GM21717 (cell line): ENCODE measurements at regions not wholly inside any gene's neighbourhood (a gene's known extent, or its start where the extent isn't known, plus 50 kb on each side); places are given as distances from the start of the nearest gene placed in this dataset.
A peak's percentile ranks its signal among the peaks of the same experiment; 100 is the strongest.
"Not testable (repeated sequence)": the region's sequence is repeated elsewhere in the genome, so short reads cannot be mapped to it uniquely, and the experiment has no call there.

Source experiments
- ATAC-seq: cut with Tn5 transposase; IDR thresholded peaks from one replicate; pipeline ENCODE4 v1.9.1; 2021; ENCODE audit warnings: mild to moderate bottlenecking, moderate library complexity; ENCODE audit not compliant: unreplicated experiment

- no peak for ATAC-seq
Observed at GRCh38 chr5:96320797-96321196, 112.3 kb downstream of the PCSK1 start.

- ATAC-seq, result not testable (repeated sequence)
Observed at GRCh38 chr5:96319981-96320739, 112.9 kb downstream of the PCSK1 start.

- no peak for ATAC-seq
Observed at GRCh38 chr5:96318569-96319110, 114.4 kb downstream of the PCSK1 start.

GRCh38 chr5:96317945-96318344 lies 115.1 kb downstream of the PCSK1 start:
- no peak for ATAC-seq

- no peak for ATAC-seq
Observed at GRCh38 chr5:96316487-96316886, 116.6 kb downstream of the PCSK1 start.

DNA sequence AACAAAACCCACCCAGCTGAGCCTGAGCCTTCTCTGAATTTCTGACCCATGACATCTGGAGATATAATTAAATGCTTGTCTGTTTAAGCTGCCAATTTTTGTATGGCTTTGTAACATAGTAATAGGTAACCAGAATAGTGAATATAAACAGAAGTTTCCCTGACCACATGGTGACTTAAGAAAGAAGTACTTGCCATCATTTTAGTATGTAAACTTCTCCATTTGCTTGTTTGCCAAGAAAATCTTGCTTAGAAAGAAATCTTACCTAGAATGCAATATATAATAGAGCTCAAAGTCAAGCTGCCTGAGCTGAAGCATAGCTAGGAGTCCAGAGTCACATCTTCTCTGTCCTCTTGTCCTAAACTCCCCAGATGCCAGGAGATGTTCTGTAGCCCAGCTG lies 117.0 kb downstream of the PCSK1 start:
- ATAC-seq, result peak; percentile 19

GRCh38 chr5:96315431-96315830 lies 117.6 kb downstream of the PCSK1 start:
- ATAC-seq, result peak; percentile 66

- ATAC-seq, result no peak
Observed at GRCh38 chr5:96312383-96312782, 120.7 kb downstream of the PCSK1 start.

DNA sequence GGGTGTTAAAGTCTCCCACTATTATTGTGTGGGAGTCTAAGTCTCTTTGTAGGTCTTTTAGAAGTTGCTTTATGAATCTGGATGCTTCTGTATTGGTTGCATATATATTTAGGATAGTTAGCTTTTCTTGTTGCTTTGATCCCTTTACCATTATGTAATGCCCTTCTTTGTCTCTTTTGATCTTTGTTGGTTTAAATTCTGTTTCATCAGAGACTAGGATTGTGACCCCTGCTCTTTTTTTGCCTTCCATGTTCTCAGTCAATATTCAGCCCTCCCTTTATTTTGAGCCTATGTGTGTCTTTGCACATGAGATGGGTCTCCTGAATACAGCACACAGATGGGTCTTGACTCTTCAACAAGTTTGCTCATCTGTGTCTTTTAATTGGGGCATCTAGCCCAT lies 126.0 kb downstream of the PCSK1 start:
- not testable (repeated sequence) for ATAC-seq

GRCh38 chr5:96302174-96302738 lies 130.8 kb downstream of the PCSK1 start:
- ATAC-seq, result no peak

DNA sequence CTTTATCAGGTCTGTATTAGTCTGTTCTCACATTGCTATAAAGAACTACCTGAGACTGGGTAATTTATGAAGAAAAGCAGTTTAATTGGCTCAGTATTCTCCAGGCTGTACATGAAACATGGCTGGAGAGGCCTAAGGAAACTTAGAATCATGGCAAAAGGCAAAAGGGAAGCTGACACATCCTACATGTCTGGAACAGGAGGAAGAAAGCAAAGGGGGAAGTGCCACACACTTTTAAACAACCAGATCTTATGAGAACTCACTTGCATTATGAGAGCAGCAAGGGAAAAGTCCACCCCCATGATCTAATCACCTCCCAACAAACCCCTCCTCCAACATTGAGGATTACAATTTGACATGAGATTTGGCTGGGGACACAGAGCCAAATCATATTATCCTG lies 132.1 kb downstream of the PCSK1 start:
- no peak for ATAC-seq

DNA sequence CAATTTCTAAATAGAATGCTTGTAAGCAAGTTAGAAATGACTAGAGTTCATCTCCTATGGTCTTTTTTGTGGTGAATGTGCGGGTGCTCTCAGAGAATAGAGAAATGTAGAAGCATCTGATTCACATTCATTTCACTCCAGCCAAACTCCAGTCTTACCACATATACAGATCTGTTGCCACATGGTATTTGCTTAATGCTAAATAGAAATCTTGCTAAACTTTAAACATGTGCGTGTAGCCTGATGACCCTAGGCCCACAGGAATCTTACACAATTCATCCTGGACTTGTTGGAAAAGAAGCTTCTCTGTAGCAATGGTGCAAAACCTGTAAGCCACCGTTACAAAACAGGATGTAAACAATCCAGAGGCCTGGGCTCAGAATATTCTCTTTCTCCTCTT lies 135.2 kb downstream of the PCSK1 start:
- no peak for ATAC-seq

- no peak for ATAC-seq
Observed at GRCh38 chr5:96297290-96297689, 135.8 kb downstream of the PCSK1 start.

- no peak for ATAC-seq
Observed at GRCh38 chr5:96294884-96295202, 138.2 kb downstream of the PCSK1 start.

- ATAC-seq, result no peak
Observed at GRCh38 chr5:96293966-96294883, 138.8 kb downstream of the PCSK1 start.

- no peak for ATAC-seq
Observed at GRCh38 chr5:96292582-96293247, 140.3 kb downstream of the PCSK1 start.

DNA sequence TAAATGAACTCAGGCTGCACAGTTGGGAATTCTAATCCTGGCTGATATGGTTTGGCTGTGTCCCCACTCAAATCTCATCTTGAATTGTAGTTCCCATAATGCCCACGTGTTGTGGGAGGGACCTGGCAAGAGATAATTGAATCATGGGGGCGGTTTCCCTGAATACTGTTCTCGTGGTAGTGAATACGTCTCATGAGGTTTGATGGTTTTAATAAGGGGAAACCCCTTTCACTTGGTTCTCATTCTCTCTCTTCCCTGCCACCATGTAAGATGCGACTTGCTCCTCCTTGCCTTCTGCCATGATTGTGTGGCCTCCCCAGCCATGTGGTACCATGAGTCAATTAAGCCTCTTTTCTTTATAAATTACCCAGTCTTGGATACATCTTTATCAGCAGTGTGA lies 143.8 kb downstream of the PCSK1 start:
- not testable (repeated sequence) for ATAC-seq

GRCh38 chr5:96288845-96289185 lies 144.2 kb downstream of the PCSK1 start:
- ATAC-seq, result no peak

DNA sequence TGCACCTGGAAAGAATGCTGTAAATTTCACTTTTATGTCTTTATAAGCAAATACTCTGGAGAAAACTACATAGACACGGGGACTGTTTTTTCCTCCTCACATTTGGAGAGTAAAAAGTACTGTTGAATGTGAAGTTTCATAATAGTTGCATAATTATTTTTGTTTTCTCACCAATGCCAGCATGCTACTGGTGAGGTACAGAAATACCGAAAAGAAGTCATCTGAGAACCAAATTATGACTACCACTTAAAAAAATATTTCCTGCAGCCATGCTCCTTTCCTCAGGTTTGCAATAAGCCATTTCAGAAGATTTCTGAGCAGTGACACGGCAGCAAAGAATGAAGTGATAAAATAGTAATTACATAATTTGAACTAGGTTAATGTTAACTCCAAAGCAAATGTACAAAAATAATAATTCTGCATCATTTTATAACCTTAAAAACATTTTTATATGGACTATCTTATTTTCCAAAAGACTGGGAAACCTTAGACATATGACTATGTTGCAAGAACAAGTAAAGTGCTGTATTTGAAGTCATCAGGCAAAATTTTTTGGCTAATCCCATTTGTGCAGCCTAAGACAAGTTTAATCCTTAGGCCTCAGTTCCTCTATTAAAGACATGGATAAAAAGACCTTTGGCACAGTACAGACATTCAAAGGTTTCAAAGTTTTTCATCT lies 144.7 kb downstream of the PCSK1 start:
- ATAC-seq, result no peak

GRCh38 chr5:96287136-96287535 lies 145.9 kb downstream of the PCSK1 start:
- ATAC-seq, result no peak

DNA sequence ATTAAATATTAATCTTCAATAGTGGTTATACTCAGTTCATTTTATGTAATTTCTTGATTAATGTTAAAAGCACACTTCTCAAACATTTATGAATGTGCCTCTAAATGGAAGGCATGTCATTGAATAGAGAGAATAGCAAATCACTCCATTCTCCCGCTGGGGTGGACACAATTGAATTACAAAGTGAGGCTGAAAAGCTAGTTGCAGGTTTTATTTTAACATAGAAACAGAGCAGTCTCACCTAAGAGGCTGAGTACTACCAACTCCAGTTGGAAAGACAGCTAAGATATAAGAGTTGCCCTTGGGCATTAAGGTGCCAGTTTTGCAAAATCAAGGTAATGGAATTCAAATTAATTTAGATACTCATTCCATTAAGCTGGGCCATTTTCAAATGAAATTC lies 147.2 kb downstream of the PCSK1 start:
- no peak for ATAC-seq
